PC-3 (cell line): ENCODE measurements at regions not wholly inside any gene's neighbourhood (a gene's known extent, or its start where the extent isn't known, plus 50 kb on each side); places are given as distances from the start of the nearest gene placed in this dataset.
"Not testable (repeated sequence)": the region's sequence is repeated elsewhere in the genome, so short reads cannot be mapped to it uniquely, and the experiment has no call there.

Source experiments
- ATAC-seq: fragments of 200-7000 bp; cut with Tn5 transposase; 2 replicates; pipeline ENCODE4 v1.9.1; 2020; ENCODE audit warnings: mild to moderate bottlenecking, moderate library complexity
- BruUV-seq: library from RNA; stranded (reverse); fragments of 400-500 nt; replicated peaks from 2 replicates; lab custom pipeline; 2021; lab: Mats Ljungman, UMichigan
- CTCF ChIA-PET: fragments of 300-600 bp; sonication (Branson Sonifier 250); formaldehyde crosslinking; loops from one replicate; lab custom pipeline; 2022; ENCODE audit warnings: antibody characterized with exemption; lab: Charles Lee
- POLR2A ChIA-PET: fragments of 300-600 bp; sonication (Branson Sonifier 250); formaldehyde crosslinking; loops from one replicate; lab custom pipeline; 2022; ENCODE audit warnings: antibody characterized with exemption; ENCODE audit not compliant: unreplicated experiment; lab: Charles Lee
- DNase-seq: peaks from one replicate; pipeline ENCODE4 v3.0.0-alpha.2; 2015
- H2AFZ ChIP-seq: fragments of 300-600 bp; sonication (generic); 2 replicates; pipeline ENCODE4 v1.6.0; 2016; ENCODE audit warnings: antibody characterized with exemption, low read length
- H3F3A ChIP-seq: fragments of 300-600 bp; sonication (generic); one replicate; pipeline ENCODE4 v1.6.0; 2017; ENCODE audit warnings: antibody characterized with exemption, low read length, control low read depth, mild to moderate bottlenecking; ENCODE audit not compliant: unreplicated experiment
- H3K27ac ChIP-seq: fragments of 300-600 bp; sonication (generic); 2 replicates; pipeline ENCODE4 v1.5.1; 2016; ENCODE audit warnings: mild to moderate bottlenecking, low read length
- H3K27me3 ChIP-seq: fragments of 300-600 bp; sonication (generic); 2 replicates; pipeline ENCODE4 v1.6.1; 2016; ENCODE audit warnings: low read length, mixed read lengths
- H3K36me3 ChIP-seq: fragments of 300-600 bp; sonication (generic); 2 replicates; pipeline ENCODE4 v1.6.1; 2016; ENCODE audit warnings: low read depth, mixed run types, low read length, mixed read lengths
- H3K4me1 ChIP-seq: fragments of 300-600 bp; sonication (generic); 2 replicates; pipeline ENCODE4 v1.5.1; 2016; ENCODE audit warnings: low read length; ENCODE audit not compliant: insufficient read depth
- H3K4me2 ChIP-seq: fragments of 300-600 bp; sonication (generic); 2 replicates; pipeline ENCODE4 v1.6.0; 2016; ENCODE audit warnings: low read length
- H3K4me3 ChIP-seq: fragments of 300-600 bp; sonication (generic); 2 replicates; pipeline ENCODE4 v1.5.1; 2016; ENCODE audit warnings: mild to moderate bottlenecking, low read length, mixed read lengths
- H3K79me2 ChIP-seq: fragments of 300-600 bp; sonication (generic); 2 replicates; pipeline ENCODE4 v1.6.1; 2017; ENCODE audit warnings: low read length, mixed read lengths
- H3K9ac ChIP-seq: fragments of 300-600 bp; sonication (generic); 2 replicates; pipeline ENCODE4 v1.6.0; 2016; ENCODE audit warnings: mild to moderate bottlenecking, low read length
- H3K9me2 ChIP-seq: fragments of 300-600 bp; sonication (generic); replicated peaks from 2 replicates; pipeline ENCODE4 v1.6.1; 2016; ENCODE audit warnings: mixed run types, low read length, mixed read lengths
- H3K9me3 ChIP-seq: fragments of 300-600 bp; sonication (generic); 2 replicates; pipeline ENCODE4 v1.6.1; 2016; ENCODE audit warnings: low read length, mixed read lengths
- H4K20me1 ChIP-seq: fragments of 300-600 bp; sonication (generic); 2 replicates; pipeline ENCODE4 v1.6.1; 2016; ENCODE audit warnings: low read length, mixed read lengths
- EZH2 ChIP-seq: fragments of 300-600 bp; sonication (generic); IDR thresholded peaks from one replicate; pipeline ENCODE4 v1.6.1; 2017; ENCODE audit warnings: antibody characterized with exemption, mild to moderate bottlenecking, low read length; ENCODE audit not compliant: unreplicated experiment
- EZH2phosphoT487 ChIP-seq: fragments of 300-600 bp; sonication (generic); IDR thresholded peaks from 2 replicates; pipeline ENCODE4 v1.6.1; 2018; ENCODE audit warnings: mild to moderate bottlenecking, antibody characterized with exemption, low read length, borderline replicate concordance
- intact Hi-C: fragments of 100-400 bp; cut with micrococcal nuclease; formaldehyde crosslinking; loops from 2 replicates; pipeline ENCODE4 v1.9.0; 2023
- TF ChIP-seq, protein P1 (sequence below): fragments of 300-600 bp; sonication (generic); conservative IDR thresholded peaks from 2 replicates; pipeline ENCODE4 v1.5.1; 2017; ENCODE audit warnings: antibody characterized with exemption, low read depth, mild to moderate bottlenecking, low read length

DNA sequence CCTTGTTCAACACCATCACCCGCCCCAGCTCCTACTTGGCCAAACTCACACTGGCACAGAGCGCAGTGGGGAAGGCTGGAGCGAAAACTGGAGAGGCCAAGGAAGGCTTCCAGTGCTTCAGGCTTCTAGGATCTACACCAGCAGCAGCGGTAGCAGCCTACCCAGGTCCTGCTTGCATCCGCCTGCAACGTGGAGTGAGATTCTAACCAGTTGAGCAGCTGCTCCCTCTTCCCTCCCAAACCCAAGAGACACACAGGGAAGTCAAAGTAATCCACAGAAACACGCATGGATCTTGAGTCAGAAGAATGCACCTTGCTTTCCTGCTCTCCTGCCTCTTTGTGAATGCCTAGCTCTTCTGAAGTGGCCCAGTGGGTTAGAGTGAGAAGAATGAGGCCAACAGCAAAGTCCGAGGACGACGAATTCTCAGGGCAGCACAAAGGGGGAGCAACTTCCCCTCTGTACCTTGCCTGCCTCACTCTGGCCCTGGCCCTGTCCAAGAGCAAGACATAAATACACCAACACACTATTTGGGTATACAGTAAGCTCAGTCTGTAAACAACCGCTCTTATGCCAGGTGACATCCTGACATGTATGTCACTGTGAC, 95.9 kb upstream of the FOXQ1 start:
- TF ChIP-seq, protein P1, sequence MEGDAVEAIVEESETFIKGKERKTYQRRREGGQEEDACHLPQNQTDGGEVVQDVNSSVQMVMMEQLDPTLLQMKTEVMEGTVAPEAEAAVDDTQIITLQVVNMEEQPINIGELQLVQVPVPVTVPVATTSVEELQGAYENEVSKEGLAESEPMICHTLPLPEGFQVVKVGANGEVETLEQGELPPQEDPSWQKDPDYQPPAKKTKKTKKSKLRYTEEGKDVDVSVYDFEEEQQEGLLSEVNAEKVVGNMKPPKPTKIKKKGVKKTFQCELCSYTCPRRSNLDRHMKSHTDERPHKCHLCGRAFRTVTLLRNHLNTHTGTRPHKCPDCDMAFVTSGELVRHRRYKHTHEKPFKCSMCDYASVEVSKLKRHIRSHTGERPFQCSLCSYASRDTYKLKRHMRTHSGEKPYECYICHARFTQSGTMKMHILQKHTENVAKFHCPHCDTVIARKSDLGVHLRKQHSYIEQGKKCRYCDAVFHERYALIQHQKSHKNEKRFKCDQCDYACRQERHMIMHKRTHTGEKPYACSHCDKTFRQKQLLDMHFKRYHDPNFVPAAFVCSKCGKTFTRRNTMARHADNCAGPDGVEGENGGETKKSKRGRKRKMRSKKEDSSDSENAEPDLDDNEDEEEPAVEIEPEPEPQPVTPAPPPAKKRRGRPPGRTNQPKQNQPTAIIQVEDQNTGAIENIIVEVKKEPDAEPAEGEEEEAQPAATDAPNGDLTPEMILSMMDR, result no peak
- no peak for TF ChIP-seq EZH2
- no peak for TF ChIP-seq EZH2phosphoT487
- POLR2A ChIA-PET, result interaction anchor here (0.5 kb wide), 1 partner anchor 356 kb away, joined by 5 read pairs; no protein-coding TSS in a partner anchor
- H4K20me1 ChIP-seq, result no peaks in the 10 kb centered on the region
- H3F3A ChIP-seq, result no peaks in the 10 kb centered on the region
- peaks cover 84% of the 10 kb centered on the region for H3K27me3 ChIP-seq
- H3K9ac ChIP-seq, result no peak overlapping the region
- H3K4me1 ChIP-seq, result no peaks in the 10 kb centered on the region
- no peak overlapping the region for H3K4me3 ChIP-seq
- no peaks in the 10 kb centered on the region for H3K9me3 ChIP-seq
- ATAC-seq (no peak), DNase-seq (no peak)
- H2AFZ ChIP-seq, result no peak overlapping the region
- no TSS peak for BruUV-seq
- H3K79me2 ChIP-seq, result no peaks in the 10 kb centered on the region
- H3K4me2 ChIP-seq, result no peak overlapping the region
- H3K9me2 ChIP-seq, result no peaks in the 10 kb centered on the region
- H3K27ac ChIP-seq, result no peak overlapping the region
- no peaks in the 10 kb centered on the region for H3K36me3 ChIP-seq
- intact Hi-C loops, result no loop called here
- CTCF ChIA-PET, result no interaction called here

GRCh38 chr6:1215023-1215422, 96.9 kb upstream of the FOXQ1 start:
- Histone ChIP-seq H3K9me2 (no peaks in the 10 kb centered on the region), H2AFZ (no peak overlapping the region), H3K79me2 (no peaks in the 10 kb centered on the region), H3K27me3 (peaks cover 76% of the 10 kb centered on the region), H3K9me3 (no peaks in the 10 kb centered on the region), H3K9ac (no peak overlapping the region), H3K4me1 (no peaks in the 10 kb centered on the region), H3K4me2 (no peak overlapping the region), H4K20me1 (no peaks in the 10 kb centered on the region), H3K27ac (no peak overlapping the region), H3F3A (no peaks in the 10 kb centered on the region), H3K36me3 (no peaks in the 10 kb centered on the region), H3K4me3 (no peak overlapping the region)
- TF ChIP-seq EZH2, result no peak
- no peak for TF ChIP-seq EZH2phosphoT487
- TF ChIP-seq, protein P1, result no peak
- no TSS peak for BruUV-seq
- ChIA-PET CTCF (no interaction called here), POLR2A (no interaction called here)
- DNase-seq, result no peak
- no peak for ATAC-seq
- intact Hi-C loops, result no loop called here

DNA sequence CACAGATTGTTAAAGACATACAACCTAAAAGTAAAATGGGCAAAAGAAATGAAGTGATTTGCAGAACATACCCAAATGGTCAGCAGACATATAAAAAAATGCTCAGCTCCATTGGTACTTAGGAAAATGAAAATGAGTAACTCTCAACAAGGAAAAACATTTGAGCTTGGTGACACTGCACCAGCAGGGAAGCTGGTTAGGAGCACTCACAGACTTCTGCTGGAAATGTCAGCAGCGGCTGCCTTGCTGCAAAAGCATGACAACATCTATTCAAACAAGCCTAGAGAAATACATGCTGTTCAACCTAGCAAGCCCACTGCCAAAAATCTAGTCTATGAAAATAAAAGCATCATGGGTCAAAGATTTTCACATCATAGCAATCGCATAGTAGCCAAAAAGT, 99.0 kb upstream of the FOXQ1 start:
- no peak for ATAC-seq
- H3K9me3 ChIP-seq, result no peaks in the 10 kb centered on the region
- H3K4me3 ChIP-seq, result no peak overlapping the region
- H2AFZ ChIP-seq, result no peak overlapping the region
- DNase-seq, result no peak
- intact Hi-C loops, result no loop called here
- no peak overlapping the region for H3K9ac ChIP-seq
- H3K27ac ChIP-seq, result no peak overlapping the region
- no peaks in the 10 kb centered on the region for H3K36me3 ChIP-seq
- TF ChIP-seq, protein P1, result no peak
- TF ChIP-seq EZH2phosphoT487 (no peak), EZH2 (no peak)
- H3K9me2 ChIP-seq, result no peaks in the 10 kb centered on the region
- no peaks in the 10 kb centered on the region for H3K79me2 ChIP-seq
- ChIA-PET CTCF (no interaction called here), POLR2A (no interaction called here)
- no peak overlapping the region for H3K4me2 ChIP-seq
- no peaks in the 10 kb centered on the region for H3F3A ChIP-seq
- no TSS peak for BruUV-seq
- no peaks in the 10 kb centered on the region for H4K20me1 ChIP-seq
- H3K27me3 ChIP-seq, result peaks cover 77% of the 10 kb centered on the region
- no peaks in the 10 kb centered on the region for H3K4me1 ChIP-seq

GRCh38 chr6:1212138-1212537, 99.8 kb upstream of the FOXQ1 start:
- H3K9me3 ChIP-seq, H4K20me1 ChIP-seq, CTCF ChIA-PET, POLR2A ChIA-PET, intact Hi-C loops, DNase-seq, H3K4me1 ChIP-seq, H3K9ac ChIP-seq, H3K4me2 ChIP-seq, H3K4me3 ChIP-seq, H2AFZ ChIP-seq, ATAC-seq, H3F3A ChIP-seq, H3K79me2 ChIP-seq, H3K27ac ChIP-seq, H3K36me3 ChIP-seq, H3K9me2 ChIP-seq, BruUV-seq: not testable (repeated sequence)
- peaks cover 76% of the 10 kb centered on the region for H3K27me3 ChIP-seq
